ENCODE measurements at regions not wholly inside any gene's neighbourhood (a gene's known extent, or its start where the extent isn't known, plus 50 kb on each side); places are given as distances from the start of the nearest gene placed in this dataset.

DNA sequence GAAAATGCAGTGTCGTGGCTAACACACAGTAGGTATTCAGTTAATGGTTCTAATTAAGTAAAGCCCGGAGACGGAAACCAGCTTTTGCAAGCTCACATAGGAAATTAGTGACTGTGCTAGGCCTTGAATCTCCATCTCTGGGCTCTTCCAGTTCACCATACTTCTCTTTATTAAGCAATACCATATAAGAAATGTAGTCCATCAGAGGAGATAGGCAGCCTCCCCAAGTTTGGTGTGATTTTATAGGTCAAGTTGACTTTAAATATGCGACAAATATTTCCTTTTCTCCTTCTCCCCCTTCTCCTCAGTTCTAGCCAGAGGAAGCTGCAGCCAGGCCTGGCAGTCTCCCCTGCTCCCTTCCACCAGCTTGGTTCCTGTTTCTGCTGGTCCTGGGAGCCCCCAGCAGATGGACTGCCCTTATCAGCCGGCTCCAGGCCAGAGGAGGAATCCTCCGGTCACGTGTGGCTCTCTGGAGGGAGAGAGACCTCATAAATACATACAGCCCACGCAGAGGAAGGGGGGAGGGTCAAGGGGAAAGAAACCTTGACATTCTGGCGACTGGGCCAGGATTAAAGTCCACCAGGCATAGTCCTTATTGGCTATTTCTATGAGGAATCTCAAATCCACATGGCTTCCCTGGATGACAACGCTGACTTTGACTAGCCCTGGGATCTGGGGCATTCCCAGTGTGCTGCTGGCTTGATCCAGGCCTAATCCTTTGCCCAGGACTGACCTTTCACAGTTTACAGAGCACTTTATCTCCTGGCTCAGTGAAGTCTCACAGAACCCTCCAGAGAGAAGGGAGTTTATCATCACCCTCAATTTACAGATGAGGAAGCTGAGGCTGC, 115.1 kb upstream of the JUN start:
- Histone ChIP-seq H2AFZ (ENCODE audit: low read length) (no peak overlapping the region), H3K4me1 (replicated peaks in 1 of 4; ENCODE audit: control insufficient read depth in 3 of 4, insufficient read depth in 4 of 4, low read length in 3 of 4) (peaks cover 0 to 7% (median 2%) of the 10 kb centered on the region in 4 experiments; a peak in 2 of 7 replicates), H2BK12ac (ENCODE audit: low read depth, low read length) (no peak overlapping the region), H3K27me3 (replicated peaks in 1 of 4; ENCODE audit: control insufficient read depth in 3 of 4, extremely low read depth in 1 of 4, insufficient read depth in 3 of 4, low read length in 3 of 4) (peaks cover 0 to 4% (median 0%) of the 10 kb centered on the region in 4 experiments; a peak in 2 of 7 replicates), H4K20me1 (replicated peaks in 1 of 2; ENCODE audit: control insufficient read depth in 1 of 2, insufficient read depth in 2 of 2, low read length in 2 of 2) (no peaks in the 10 kb centered on the region), H4K8ac (ENCODE audit: extremely low read depth, insufficient read depth, low read length) (no peak overlapping the region), H4K91ac (replicated peaks; ENCODE audit: insufficient read length, low read length) (peak overlapping the region; percentile 52), H3K23ac (ENCODE audit: insufficient read length) (no peak overlapping the region), H3K4ac (replicated peaks; ENCODE audit: insufficient read length, low read depth, low read length) (no peak overlapping the region), H3K4me2 (ENCODE audit: insufficient read depth in 1 of 2, low read depth in 2 of 2, low read length in 2 of 2) (no peak overlapping the region), H3K4me3 (ENCODE audit: extremely low read depth in 1 of 4, insufficient read depth in 2 of 4, low read depth in 3 of 4, low read length in 4 of 4) (no peak overlapping the region), H2BK20ac (ENCODE audit: low read length) (0 out of 2 replicates have a peak overlapping the region, but pooled peaks have one; percentile 56), H3K36me3 (ENCODE audit: control insufficient read depth in 2 of 4, insufficient read depth in 4 of 4, low read length in 3 of 4) (no peaks in the 10 kb centered on the region), H4K5ac (ENCODE audit: insufficient read length, low read depth, low read length) (no peak overlapping the region), H2BK5ac (ENCODE audit: low read depth, low read length) (no peak overlapping the region), H3K18ac (ENCODE audit: extremely low read depth, low read length) (no peak overlapping the region), H2AK5ac (ENCODE audit: low read depth, low read length) (no peak overlapping the region), H3K79me1 (ENCODE audit: low read depth, low read length) (no peaks in the 10 kb centered on the region), H3K9ac (replicated peaks in 1 of 4; ENCODE audit: extremely low read depth in 1 of 4, low read depth in 3 of 4, low read length in 3 of 4) (no peak overlapping the region), H3K56ac (replicated peaks; ENCODE audit: insufficient read length, low read depth, low read length) (no peak overlapping the region), H2BK120ac (replicated peaks; ENCODE audit: low read depth, low read length) (no peak overlapping the region), H3K23me2 (ENCODE audit: low read depth, low read length) (peaks cover under 1% of the 10 kb centered on the region; the same call in 1 of the 2 replicates), H3K14ac (ENCODE audit: insufficient read length) (no peak overlapping the region), H3K27ac (ENCODE audit: low read depth, low read length) (no peak overlapping the region), H3K9me3 (ENCODE audit: insufficient read depth in 2 of 2, low read depth in 1 of 2, low read length in 1 of 2) (no peaks in the 10 kb centered on the region), H2BK15ac (ENCODE audit: low read length) (0 out of 2 replicates have a peak overlapping the region, but pooled peaks have one; percentile 40), H3K79me2 (ENCODE audit: control insufficient read depth in 1 of 2, insufficient read depth in 2 of 2, low read length in 2 of 2) (no peaks in the 10 kb centered on the region)
- FAIRE-seq (no peak), DNase-seq (ENCODE audit: low read depth in 1 of 2, low spot score in 2 of 2) (no peak)
- CTCF ChIA-PET (ENCODE audit: partially characterized antibody) = interaction anchor here (3.1 kb wide), 1 partner anchor 9 kb away, joined by 21 read pairs; no protein-coding TSS in a partner anchor
- TF ChIP-seq KDM1A (IDR thresholded peaks at IDR 0.05; ENCODE audit: borderline replicate concordance, low read length) (no peak), JUND (IDR thresholded peaks at IDR 0.05; ENCODE audit: low read length) (no peak), BACH1 (IDR thresholded peaks at IDR 0.05; ENCODE audit: low read length) (no peak)
- WGBS, 2 experiments (ENCODE audit: extremely low coverage in 1 of 2, insufficient coverage in 1 of 2, insufficient read length in 1 of 2, insufficient replicate concordance in 2 of 2, low coverage in 1 of 2, low lambda C conversion rate in 2 of 2, missing lambda C conversion rate in 1 of 2) = 82% methylated on average over 10 of the region's 10 CpGs; no CpG with 5 or more reads in 1 of the 2 experiments
- POLR2A ChIA-PET (ENCODE audit: partially characterized antibody) = interaction anchor here (1.3 kb wide), 1 partner anchor 14 kb away, joined by 4 read pairs; no protein-coding TSS in a partner anchor

Measured in H1 (cell line).